ENCODE measurements at regions not wholly inside any gene's neighbourhood (a gene's known extent, or its start where the extent isn't known, plus 50 kb on each side); places are given as distances from the start of the nearest gene placed in this dataset.

DNA sequence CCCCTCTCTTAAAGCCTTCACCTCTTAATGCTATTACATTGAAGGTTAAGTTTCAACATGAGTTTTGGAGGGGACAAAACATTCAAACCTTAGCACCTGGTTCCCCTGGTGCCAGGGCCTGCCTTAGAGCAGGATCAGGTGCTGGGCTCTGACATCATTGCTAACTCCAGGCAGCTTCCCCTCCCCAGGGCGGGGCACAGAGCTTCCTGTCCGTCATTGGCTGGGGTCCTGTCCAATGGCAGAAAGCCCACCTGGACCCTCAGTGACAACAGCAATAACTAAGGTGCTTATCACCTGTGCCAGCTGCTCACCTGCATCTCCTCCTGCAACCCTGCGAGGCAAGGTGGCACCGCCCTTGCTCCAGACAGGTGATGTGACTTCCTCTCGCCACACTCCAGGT lies 177.4 kb downstream of the NSG2 start:
- TF ChIP-seq, protein P1, sequence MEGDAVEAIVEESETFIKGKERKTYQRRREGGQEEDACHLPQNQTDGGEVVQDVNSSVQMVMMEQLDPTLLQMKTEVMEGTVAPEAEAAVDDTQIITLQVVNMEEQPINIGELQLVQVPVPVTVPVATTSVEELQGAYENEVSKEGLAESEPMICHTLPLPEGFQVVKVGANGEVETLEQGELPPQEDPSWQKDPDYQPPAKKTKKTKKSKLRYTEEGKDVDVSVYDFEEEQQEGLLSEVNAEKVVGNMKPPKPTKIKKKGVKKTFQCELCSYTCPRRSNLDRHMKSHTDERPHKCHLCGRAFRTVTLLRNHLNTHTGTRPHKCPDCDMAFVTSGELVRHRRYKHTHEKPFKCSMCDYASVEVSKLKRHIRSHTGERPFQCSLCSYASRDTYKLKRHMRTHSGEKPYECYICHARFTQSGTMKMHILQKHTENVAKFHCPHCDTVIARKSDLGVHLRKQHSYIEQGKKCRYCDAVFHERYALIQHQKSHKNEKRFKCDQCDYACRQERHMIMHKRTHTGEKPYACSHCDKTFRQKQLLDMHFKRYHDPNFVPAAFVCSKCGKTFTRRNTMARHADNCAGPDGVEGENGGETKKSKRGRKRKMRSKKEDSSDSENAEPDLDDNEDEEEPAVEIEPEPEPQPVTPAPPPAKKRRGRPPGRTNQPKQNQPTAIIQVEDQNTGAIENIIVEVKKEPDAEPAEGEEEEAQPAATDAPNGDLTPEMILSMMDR (IDR thresholded peaks at IDR 0.05; ENCODE audit: insufficient read depth, low read length): no peak
- no peak for TF ChIP-seq GABPA (IDR thresholded peaks at IDR 0.05; ENCODE audit: low read depth)
